GM12873 (cell line): ENCODE measurements at regions not wholly inside any gene's neighbourhood (a gene's known extent, or its start where the extent isn't known, plus 50 kb on each side); places are given as distances from the start of the nearest gene placed in this dataset.

Source experiments
- CTCF ChIP-seq: IDR thresholded peaks from 2 replicates; pipeline ENCODE4 v1.5.1; 2012; ENCODE audit warnings: low read depth, mild to moderate bottlenecking, moderate library complexity, low read length, control low read depth; ENCODE audit not compliant: insufficient read depth; ENCODE audit errors: missing control alignments

GRCh38 chr3:106130384-106131198, 261.8 kb upstream of the CBLB start:
- TF ChIP-seq CTCF, result no peak

- TF ChIP-seq CTCF, result no peak
Observed at GRCh38 chr3:106135451-106136160, 266.8 kb upstream of the CBLB start.

- no peak for TF ChIP-seq CTCF
Observed at GRCh38 chr3:106139826-106140225, 271.0 kb upstream of the CBLB start.

GRCh38 chr3:106140431-106140830, 271.6 kb upstream of the CBLB start:
- no peak for TF ChIP-seq CTCF

- TF ChIP-seq CTCF, result no peak
Observed at GRCh38 chr3:106144030-106144429, 275.2 kb upstream of the CBLB start.

- no peak for TF ChIP-seq CTCF
Observed at GRCh38 chr3:106157411-106157810, 288.6 kb upstream of the CBLB start.

GRCh38 chr3:106160396-106160795, 291.6 kb upstream of the CBLB start:
- no peak for TF ChIP-seq CTCF
